ENCODE measurements at regions not wholly inside any gene's neighbourhood (a gene's known extent, or its start where the extent isn't known, plus 50 kb on each side); places are given as distances from the start of the nearest gene placed in this dataset.

DNA sequence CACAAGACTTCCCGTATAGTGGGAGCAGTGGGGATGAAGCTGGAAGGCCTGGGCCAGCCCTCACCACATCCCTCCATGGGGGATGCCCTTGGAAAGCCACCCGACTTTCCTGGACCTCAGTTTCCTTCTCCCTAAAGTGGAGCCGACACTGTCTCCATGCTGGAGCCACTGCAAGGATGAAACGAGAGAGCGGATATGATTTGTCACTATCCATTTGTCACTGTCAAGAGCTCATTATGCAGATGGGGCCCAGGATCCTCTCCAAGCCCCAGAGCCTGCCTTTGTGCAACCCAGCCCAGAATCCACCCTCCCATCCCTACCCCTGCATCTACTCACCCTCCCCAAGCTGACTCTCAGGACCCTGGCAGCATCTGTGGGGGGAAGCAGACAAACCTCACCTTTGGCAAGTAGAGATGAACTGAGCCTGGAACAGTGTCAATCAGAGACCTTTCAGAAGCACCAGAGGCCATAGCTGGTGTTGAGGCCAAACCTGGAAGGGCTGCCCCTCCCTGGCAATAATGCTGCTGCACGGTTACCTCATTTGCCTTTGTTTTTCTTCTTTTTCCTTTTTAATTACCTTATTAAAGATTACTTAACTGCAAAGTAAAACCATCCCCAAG, 287.7 kb upstream of the RTL1 start:
- TF ChIP-seq POLR2A (IDR thresholded peaks at IDR 0.05) = no peak
- no peak for TF ChIP-seq POLR2AphosphoS5 (IDR thresholded peaks at IDR 0.05)
- TF ChIP-seq, protein P1, sequence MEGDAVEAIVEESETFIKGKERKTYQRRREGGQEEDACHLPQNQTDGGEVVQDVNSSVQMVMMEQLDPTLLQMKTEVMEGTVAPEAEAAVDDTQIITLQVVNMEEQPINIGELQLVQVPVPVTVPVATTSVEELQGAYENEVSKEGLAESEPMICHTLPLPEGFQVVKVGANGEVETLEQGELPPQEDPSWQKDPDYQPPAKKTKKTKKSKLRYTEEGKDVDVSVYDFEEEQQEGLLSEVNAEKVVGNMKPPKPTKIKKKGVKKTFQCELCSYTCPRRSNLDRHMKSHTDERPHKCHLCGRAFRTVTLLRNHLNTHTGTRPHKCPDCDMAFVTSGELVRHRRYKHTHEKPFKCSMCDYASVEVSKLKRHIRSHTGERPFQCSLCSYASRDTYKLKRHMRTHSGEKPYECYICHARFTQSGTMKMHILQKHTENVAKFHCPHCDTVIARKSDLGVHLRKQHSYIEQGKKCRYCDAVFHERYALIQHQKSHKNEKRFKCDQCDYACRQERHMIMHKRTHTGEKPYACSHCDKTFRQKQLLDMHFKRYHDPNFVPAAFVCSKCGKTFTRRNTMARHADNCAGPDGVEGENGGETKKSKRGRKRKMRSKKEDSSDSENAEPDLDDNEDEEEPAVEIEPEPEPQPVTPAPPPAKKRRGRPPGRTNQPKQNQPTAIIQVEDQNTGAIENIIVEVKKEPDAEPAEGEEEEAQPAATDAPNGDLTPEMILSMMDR (IDR thresholded peaks at IDR 0.05) = no peak
